AG10803 (cell line): ENCODE measurements at regions not wholly inside any gene's neighbourhood (a gene's known extent, or its start where the extent isn't known, plus 50 kb on each side); places are given as distances from the start of the nearest gene placed in this dataset.

Experiments
- DNase-seq: peaks from one replicate; pipeline ENCODE4 v3.0.0; 2010; ENCODE audit warnings: low read depth
- H3K4me3 ChIP-seq: 2 replicates; pipeline ENCODE4 v1.5.1; 2011; ENCODE audit warnings: mild to moderate bottlenecking, low read length, control low read depth
- CTCF ChIP-seq: conservative IDR thresholded peaks from 2 replicates; pipeline ENCODE4 v1.5.1; 2011; ENCODE audit warnings: mild to moderate bottlenecking, low read length, control low read depth, inconsistent platforms

DNA sequence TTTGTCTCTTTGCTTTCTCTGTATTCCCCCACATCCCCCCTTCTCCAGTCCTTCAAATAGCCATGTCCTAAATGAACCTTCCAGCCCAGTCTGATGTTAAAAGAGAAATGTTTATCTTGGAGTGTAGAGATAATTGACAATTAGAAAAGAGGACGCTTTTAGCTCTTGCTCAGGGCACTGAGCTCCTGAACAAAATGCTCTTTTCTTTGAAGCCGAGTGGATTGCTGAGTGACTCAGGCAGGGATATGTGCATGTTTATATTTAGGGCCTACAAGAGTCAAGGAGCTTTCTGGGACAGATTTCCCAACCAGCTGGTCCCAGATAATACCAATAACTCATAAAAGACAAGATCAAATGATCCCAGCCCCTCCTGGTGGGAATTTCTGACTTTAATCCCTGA, 88.0 kb upstream of the SETBP1 start:
- peak; percentile 58 for DNase-seq
- H3K4me3 ChIP-seq, result no peak overlapping the region
- no peak for TF ChIP-seq CTCF

DNA sequence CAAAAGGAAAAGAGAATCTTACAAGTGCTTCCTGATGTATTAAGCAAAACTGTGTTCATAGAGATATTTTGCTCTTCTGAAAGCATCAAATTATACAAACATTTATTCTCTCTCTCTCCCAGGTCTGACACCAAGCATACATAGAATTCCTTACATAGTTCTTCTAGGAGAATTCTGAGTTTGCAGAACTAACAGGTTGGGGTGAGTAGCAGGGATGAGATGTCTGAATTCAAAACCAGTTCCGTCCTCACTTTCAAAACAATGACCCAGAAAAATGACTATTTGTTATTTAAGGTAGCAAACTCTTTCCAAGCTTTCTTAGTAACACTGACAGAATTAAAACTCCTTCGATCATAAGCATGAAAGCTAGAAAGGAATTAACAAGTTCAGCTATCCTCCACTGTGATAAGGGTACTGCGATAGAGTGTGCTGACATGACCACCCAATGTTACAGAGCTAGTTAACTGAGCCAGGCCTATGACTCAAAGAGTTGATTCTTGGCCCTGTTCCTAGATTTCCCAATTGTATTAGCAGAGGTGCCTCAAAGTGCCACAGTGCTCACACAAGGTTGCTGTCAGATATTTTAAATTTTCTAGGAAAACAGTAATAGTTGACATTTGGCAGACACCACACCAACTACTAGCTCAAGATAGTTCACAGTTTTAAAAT, 85.8 kb upstream of the SETBP1 start:
- DNase-seq, result peak; percentile 76
- TF ChIP-seq CTCF, result no peak
- no peak overlapping the region for H3K4me3 ChIP-seq

- TF ChIP-seq CTCF, result no peak
- H3K4me3 ChIP-seq, result no peak overlapping the region
- no peak for DNase-seq
These were observed 82.9 kb upstream of the SETBP1 start for GRCh38 chr18:44597797-44598196.

- TF ChIP-seq CTCF, result no peak
- DNase-seq, result no peak
- H3K4me3 ChIP-seq, result no peak overlapping the region
These were observed 82.2 kb upstream of the SETBP1 start for GRCh38 chr18:44598514-44598913.

DNA sequence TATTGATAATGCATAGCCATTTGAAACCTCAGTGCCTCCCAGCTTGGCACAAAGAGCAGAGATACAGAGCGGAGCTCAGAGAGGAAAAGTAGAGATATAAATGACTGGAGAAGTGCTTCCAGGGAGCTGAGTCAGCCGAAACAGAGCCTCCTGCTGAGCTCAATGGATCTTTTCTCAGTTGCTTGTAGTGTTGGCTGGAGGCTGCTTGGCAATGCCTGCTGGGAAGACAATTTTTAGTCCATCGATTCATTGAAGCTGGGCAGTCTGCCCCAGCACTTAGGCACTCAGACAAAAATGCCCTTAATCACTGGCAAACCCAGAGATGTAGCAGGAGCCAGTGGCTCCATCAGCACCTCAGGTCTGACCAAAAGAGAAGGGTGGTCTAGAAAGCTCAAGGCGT, 81.3 kb upstream of the SETBP1 start:
- peak; percentile 79 for DNase-seq
- H3K4me3 ChIP-seq, result no peak overlapping the region
- TF ChIP-seq CTCF, result no peak

DNA sequence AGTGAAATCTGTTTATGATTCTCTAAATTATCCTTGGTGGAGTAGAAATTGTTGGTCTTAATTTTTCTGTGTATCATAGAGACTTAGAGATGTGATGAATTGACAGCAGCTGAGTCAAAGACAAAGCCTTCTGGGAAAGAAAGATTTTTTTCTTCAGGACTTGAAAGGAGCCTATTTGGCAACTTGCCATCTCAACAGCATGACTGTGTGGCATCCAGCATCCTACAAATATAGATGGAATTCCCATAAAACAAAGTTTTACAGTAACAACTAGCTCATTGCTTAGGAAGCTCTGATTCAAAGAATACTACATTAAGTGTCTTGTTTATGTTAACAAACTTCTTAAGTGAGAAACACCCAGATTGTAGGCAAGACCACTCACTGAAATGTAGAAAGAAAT, 79.2 kb upstream of the SETBP1 start:
- no peak for TF ChIP-seq CTCF
- peak; percentile 83 for DNase-seq
- H3K4me3 ChIP-seq, result no peak overlapping the region

GRCh38 chr18:44602380-44602779, 78.3 kb upstream of the SETBP1 start:
- no peak for TF ChIP-seq CTCF
- peak; percentile 73 for DNase-seq
- no peak overlapping the region for H3K4me3 ChIP-seq
